OCI-LY1 (cell line): ENCODE measurements at regions not wholly inside any gene's neighbourhood (a gene's known extent, or its start where the extent isn't known, plus 50 kb on each side); places are given as distances from the start of the nearest gene placed in this dataset.

ENCODE experiments used
- H2AFZ ChIP-seq: fragments of 200-600 bp; sonication (generic), shearing (Covaris generic); 2 replicates; pipeline ENCODE4 v1.6.0; 2014; ENCODE audit warnings: antibody characterized with exemption, mild to moderate bottlenecking, low read length
- H3F3A ChIP-seq: fragments of 200-600 bp; sonication (generic), shearing (Covaris generic); 2 replicates; pipeline ENCODE4 v1.6.0; 2014; ENCODE audit warnings: mild to moderate bottlenecking, antibody characterized with exemption, low read length, moderate library complexity; ENCODE audit not compliant: insufficient read depth
- H3K27ac ChIP-seq: fragments of 200-600 bp; sonication (generic); 2 replicates; pipeline ENCODE4 v1.5.1; 2014; ENCODE audit warnings: low read length, mixed run types, mild to moderate bottlenecking, low read depth; ENCODE audit not compliant: poor library complexity, severe bottlenecking
- H3K27me3 ChIP-seq: fragments of 200-600 bp; sonication (generic); 2 replicates; pipeline ENCODE4 v1.6.0; 2014; ENCODE audit warnings: antibody characterized with exemption, mild to moderate bottlenecking, low read length, moderate library complexity; ENCODE audit not compliant: insufficient read depth
- H3K36me3 ChIP-seq: fragments of 200-600 bp; sonication (generic); 2 replicates; pipeline ENCODE4 v1.6.1; 2014; ENCODE audit warnings: mild to moderate bottlenecking, antibody characterized with exemption, low read length, moderate library complexity, mixed read lengths; ENCODE audit not compliant: insufficient read depth
- H3K4me1 ChIP-seq: fragments of 200-600 bp; sonication (generic); 2 replicates; pipeline ENCODE4 v1.5.1; 2014; ENCODE audit warnings: mild to moderate bottlenecking, low read length, moderate library complexity; ENCODE audit not compliant: insufficient read depth, severe bottlenecking
- H3K4me2 ChIP-seq: fragments of 200-600 bp; sonication (generic), shearing (Covaris generic); 2 replicates; pipeline ENCODE4 v1.6.1; 2014; ENCODE audit warnings: low read length
- H3K4me3 ChIP-seq: fragments of 200-600 bp; sonication (generic); 2 replicates; pipeline ENCODE4 v1.5.1; 2014; ENCODE audit warnings: low read length, low read depth, mild to moderate bottlenecking, mixed read lengths; ENCODE audit not compliant: poor library complexity, severe bottlenecking
- H3K79me2 ChIP-seq: fragments of 200-600 bp; shearing (Covaris generic); 2 replicates; pipeline ENCODE4 v1.6.1; 2016; ENCODE audit warnings: mixed run types, low read length, mixed read lengths; ENCODE audit not compliant: insufficient read depth
- H3K9ac ChIP-seq: fragments of 200-600 bp; sonication (generic), shearing (Covaris generic); 2 replicates; pipeline ENCODE4 v1.6.1; 2014; ENCODE audit warnings: mild to moderate bottlenecking, low read length, mixed read lengths
- H3K9me2 ChIP-seq: fragments of 200-600 bp; sonication (generic), shearing (Covaris generic); 2 replicates; pipeline ENCODE4 v1.6.1; 2014; ENCODE audit warnings: low read depth, mild to moderate bottlenecking, low read length, mixed read lengths
- H3K9me3 ChIP-seq: fragments of 200-600 bp; shearing (Covaris generic); 2 replicates; pipeline ENCODE4 v1.6.1; 2014; ENCODE audit warnings: low read length, mixed read lengths
- H4K20me1 ChIP-seq: fragments of 200-600 bp; sonication (generic), shearing (Covaris generic); 2 replicates; pipeline ENCODE4 v1.6.0; 2016; ENCODE audit warnings: mild to moderate bottlenecking, low read length; ENCODE audit not compliant: insufficient read depth
- EZH2 ChIP-seq: fragments of 200-600 bp; sonication (generic), shearing (Covaris generic); IDR thresholded peaks from 2 replicates; pipeline ENCODE4 v1.8.0; 2017; ENCODE audit warnings: borderline replicate concordance, mixed run types, mild to moderate bottlenecking, antibody characterized with exemption, low read length, moderate library complexity, mixed read lengths
- TF ChIP-seq, protein P1 (sequence below): fragments of 200-600 bp; sonication (generic), shearing (Covaris generic); IDR thresholded peaks from 2 replicates; pipeline ENCODE4 v1.5.1; 2017; ENCODE audit warnings: mild to moderate bottlenecking, antibody characterized with exemption, low read length, moderate library complexity, mixed read lengths

DNA sequence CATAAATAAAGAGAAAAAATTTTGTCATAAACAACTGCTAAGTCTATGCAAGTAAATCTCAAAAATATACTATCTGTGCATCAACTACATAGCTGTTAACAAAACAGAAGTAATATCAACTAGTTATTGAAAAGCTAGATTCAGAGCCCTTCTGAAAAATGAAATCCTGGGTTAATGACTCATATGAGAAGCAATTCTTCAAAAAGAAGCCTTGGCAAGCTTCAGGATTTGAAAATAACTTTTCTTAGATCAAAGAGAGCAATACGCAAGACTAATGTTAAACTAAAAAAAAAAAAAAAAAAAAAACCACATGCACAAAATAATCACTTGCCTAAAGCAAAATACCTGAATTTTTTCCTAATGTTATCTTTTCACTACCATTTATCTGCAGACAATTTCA lies 566.1 kb upstream of the BOD1L1 start:
- H3K79me2 ChIP-seq: no peaks in the 10 kb centered on the region
- H3K9me2 ChIP-seq: no peaks in the 10 kb centered on the region
- H2AFZ ChIP-seq: no peak overlapping the region
- H3K4me2 ChIP-seq: no peak overlapping the region
- TF ChIP-seq, protein P1, sequence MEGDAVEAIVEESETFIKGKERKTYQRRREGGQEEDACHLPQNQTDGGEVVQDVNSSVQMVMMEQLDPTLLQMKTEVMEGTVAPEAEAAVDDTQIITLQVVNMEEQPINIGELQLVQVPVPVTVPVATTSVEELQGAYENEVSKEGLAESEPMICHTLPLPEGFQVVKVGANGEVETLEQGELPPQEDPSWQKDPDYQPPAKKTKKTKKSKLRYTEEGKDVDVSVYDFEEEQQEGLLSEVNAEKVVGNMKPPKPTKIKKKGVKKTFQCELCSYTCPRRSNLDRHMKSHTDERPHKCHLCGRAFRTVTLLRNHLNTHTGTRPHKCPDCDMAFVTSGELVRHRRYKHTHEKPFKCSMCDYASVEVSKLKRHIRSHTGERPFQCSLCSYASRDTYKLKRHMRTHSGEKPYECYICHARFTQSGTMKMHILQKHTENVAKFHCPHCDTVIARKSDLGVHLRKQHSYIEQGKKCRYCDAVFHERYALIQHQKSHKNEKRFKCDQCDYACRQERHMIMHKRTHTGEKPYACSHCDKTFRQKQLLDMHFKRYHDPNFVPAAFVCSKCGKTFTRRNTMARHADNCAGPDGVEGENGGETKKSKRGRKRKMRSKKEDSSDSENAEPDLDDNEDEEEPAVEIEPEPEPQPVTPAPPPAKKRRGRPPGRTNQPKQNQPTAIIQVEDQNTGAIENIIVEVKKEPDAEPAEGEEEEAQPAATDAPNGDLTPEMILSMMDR: no peak
- no peak for TF ChIP-seq EZH2
- no peaks in the 10 kb centered on the region for H4K20me1 ChIP-seq
- H3F3A ChIP-seq: no peaks in the 10 kb centered on the region
- no peaks in the 10 kb centered on the region for H3K27me3 ChIP-seq
- H3K9ac ChIP-seq: no peak overlapping the region
- no peaks in the 10 kb centered on the region for H3K36me3 ChIP-seq
- no peak overlapping the region for H3K4me3 ChIP-seq
- no peaks in the 10 kb centered on the region for H3K9me3 ChIP-seq
- no peak overlapping the region for H3K27ac ChIP-seq
- no peaks in the 10 kb centered on the region for H3K4me1 ChIP-seq

GRCh38 chr4:14196131-14196530 lies 568.6 kb upstream of the BOD1L1 start:
- H3K27me3 ChIP-seq: no peaks in the 10 kb centered on the region
- no peaks in the 10 kb centered on the region for H3K36me3 ChIP-seq
- no peaks in the 10 kb centered on the region for H3K9me2 ChIP-seq
- no peaks in the 10 kb centered on the region for H3K9me3 ChIP-seq
- no peak for TF ChIP-seq EZH2
- TF ChIP-seq, protein P1: no peak
- no peaks in the 10 kb centered on the region for H3K79me2 ChIP-seq
- no peaks in the 10 kb centered on the region for H4K20me1 ChIP-seq
- no peak overlapping the region for H3K4me2 ChIP-seq
- H3K9ac ChIP-seq: no peak overlapping the region
- no peak overlapping the region for H2AFZ ChIP-seq
- H3K4me3 ChIP-seq: no peak overlapping the region
- H3K4me1 ChIP-seq: no peaks in the 10 kb centered on the region
- no peak overlapping the region for H3K27ac ChIP-seq
- H3F3A ChIP-seq: no peaks in the 10 kb centered on the region

- H3K36me3 ChIP-seq: no peaks in the 10 kb centered on the region
- H3K9ac ChIP-seq: no peak overlapping the region
- H3K4me2 ChIP-seq: no peak overlapping the region
- no peak overlapping the region for H3K27ac ChIP-seq
- H3K79me2 ChIP-seq: no peaks in the 10 kb centered on the region
- no peaks in the 10 kb centered on the region for H3K27me3 ChIP-seq
- no peaks in the 10 kb centered on the region for H3K9me2 ChIP-seq
- H3K4me1 ChIP-seq: no peaks in the 10 kb centered on the region
- no peak overlapping the region for H3K4me3 ChIP-seq
- H2AFZ ChIP-seq: no peak overlapping the region
- H3K9me3 ChIP-seq: no peaks in the 10 kb centered on the region
- H3F3A ChIP-seq: no peaks in the 10 kb centered on the region
- H4K20me1 ChIP-seq: no peaks in the 10 kb centered on the region
- TF ChIP-seq, protein P1: no peak
- TF ChIP-seq EZH2: no peak
Observed at GRCh38 chr4:14215116-14215770, 587.7 kb upstream of the BOD1L1 start.
